AG04450 (cell line): ENCODE measurements at regions not wholly inside any gene's neighbourhood (a gene's known extent, or its start where the extent isn't known, plus 50 kb on each side); places are given as distances from the start of the nearest gene placed in this dataset.

ENCODE experiments used
- CTCF ChIA-PET: fragments of 300-600, 350-600 bp; formaldehyde crosslinking; extraction: SDS; loops from one replicate; lab custom pipeline; 2022; ENCODE audit warnings: antibody characterized with exemption, inconsistent platforms; lab: Charles Lee
- POLR2A ChIA-PET: fragments of 350-600 bp; formaldehyde crosslinking; extraction: SDS; loops from one replicate; lab custom pipeline; 2021; ENCODE audit warnings: antibody characterized with exemption, inconsistent platforms; lab: Yijun Ruan, JAX
- DNase-seq: peaks from one replicate; pipeline ENCODE4 v3.0.0-alpha.2; 2011; ENCODE audit warnings: low read depth, low spot score
- H3K27ac ChIP-seq: one replicate; pipeline ENCODE4 v1.5.1; 2012; ENCODE audit warnings: low read depth, low read length, control low read depth
- H3K27me3 ChIP-seq: one replicate; pipeline ENCODE4 v1.6.0; 2012; ENCODE audit warnings: low read length; ENCODE audit not compliant: control insufficient read depth, insufficient read depth
- H3K4me3 ChIP-seq: 2 replicates; pipeline ENCODE4 v1.5.1; 2011; ENCODE audit warnings: mild to moderate bottlenecking, low read depth, low read length, control low read depth
- H3K9me3 ChIP-seq: 2 replicates; pipeline ENCODE4 v1.5.1; 2012; ENCODE audit warnings: low read length; ENCODE audit not compliant: control insufficient read depth, insufficient read depth
- CTCF ChIP-seq: IDR thresholded peaks from 2 replicates; pipeline ENCODE4 v1.5.1; 2011; ENCODE audit warnings: low read depth, low read length, control low read depth, inconsistent platforms

GRCh38 chr10:112006831-112007230 is 176.7 kb downstream of the GPAM start:
- ChIA-PET POLR2A (no interaction called here), CTCF (no interaction called here)
- Histone ChIP-seq H3K9me3 (peaks cover 18% of the 10 kb centered on the region), H3K4me3 (no peak overlapping the region), H3K27me3 (no peaks in the 10 kb centered on the region), H3K27ac (no peak overlapping the region)
- no peak for DNase-seq
- no peak for TF ChIP-seq CTCF

- no peak overlapping the region for H3K4me3 ChIP-seq
- no peak for TF ChIP-seq CTCF
- H3K27ac ChIP-seq = no peak overlapping the region
- no peak for DNase-seq
- CTCF ChIA-PET = no interaction called here
- peaks cover 17% of the 10 kb centered on the region for H3K9me3 ChIP-seq
- POLR2A ChIA-PET = no interaction called here
- H3K27me3 ChIP-seq = no peaks in the 10 kb centered on the region
Measured at GRCh38 chr10:112022196-112022595, 161.4 kb downstream of the GPAM start.

- Histone ChIP-seq H3K9me3 (peaks cover 24% of the 10 kb centered on the region), H3K27me3 (no peaks in the 10 kb centered on the region), H3K4me3 (no peak overlapping the region), H3K27ac (no peak overlapping the region)
- DNase-seq = no peak
- ChIA-PET POLR2A (no interaction called here), CTCF (no interaction called here)
- TF ChIP-seq CTCF = no peak
Measured at GRCh38 chr10:112024079-112024478, 159.5 kb downstream of the GPAM start.

- no peak overlapping the region for H3K4me3 ChIP-seq
- no peak for DNase-seq
- CTCF ChIA-PET = no interaction called here
- H3K27ac ChIP-seq = no peak overlapping the region
- no peak for TF ChIP-seq CTCF
- H3K27me3 ChIP-seq = no peaks in the 10 kb centered on the region
- H3K9me3 ChIP-seq = peaks cover 24% of the 10 kb centered on the region
- POLR2A ChIA-PET = no interaction called here
Measured at GRCh38 chr10:112025228-112025627, 158.3 kb downstream of the GPAM start.

- no peak for TF ChIP-seq CTCF
Measured at GRCh38 chr10:112026438-112026837, 157.1 kb downstream of the GPAM start.

More at GRCh38 chr10:112026438-112026837, 157.1 kb downstream of the GPAM start:
- ChIA-PET POLR2A (no interaction called here), CTCF (no interaction called here)
- H3K27ac ChIP-seq = no peak overlapping the region
- H3K9me3 ChIP-seq = peaks cover 24% of the 10 kb centered on the region
- H3K27me3 ChIP-seq = no peaks in the 10 kb centered on the region
- no peak for DNase-seq
- no peak overlapping the region for H3K4me3 ChIP-seq
